Activated CD8-positive, alpha-beta T cell treated with anti-CD3 and anti-CD28 coated beads for 36 hours (primary cell): ENCODE measurements at regions not wholly inside any gene's neighbourhood (a gene's known extent, or its start where the extent isn't known, plus 50 kb on each side); places are given as distances from the start of the nearest gene placed in this dataset.

Experiments used
- ATAC-seq: fragments of 200-7000 bp; cut with Tn5 transposase; one replicate; pipeline ENCODE4 v1.10.0; 2021; ENCODE audit warnings: mild to moderate bottlenecking, moderate library complexity
- CTCF ChIA-PET: fragments of 350-600 bp; sonication (Branson Sonifier 250); formaldehyde crosslinking; loops from one replicate; lab custom pipeline; 2021; ENCODE audit warnings: antibody characterized with exemption; lab: Charles Lee
- POLR2A ChIA-PET: fragments of 350-600 bp; sonication (Branson Sonifier 250); formaldehyde crosslinking; loops from one replicate; lab custom pipeline; 2021; ENCODE audit warnings: antibody characterized with exemption; lab: Charles Lee
- DNase-seq: peaks from one replicate; pipeline ENCODE4 v3.0.0-alpha.2; 2020
- H3K27ac Mint-ChIP-seq: one replicate; pipeline ENCODE4 v1.8.0; 2021; ENCODE audit warnings: mild to moderate bottlenecking, mixed read lengths
- H3K27me3 Mint-ChIP-seq: one replicate; pipeline ENCODE4 v1.8.0; 2021; ENCODE audit warnings: mixed read lengths
- H3K36me3 Mint-ChIP-seq: one replicate; pipeline ENCODE4 v1.8.0; 2021; ENCODE audit warnings: low read depth, mixed read lengths
- H3K4me1 Mint-ChIP-seq: one replicate; pipeline ENCODE4 v1.8.0; 2021; ENCODE audit warnings: low read depth, mixed read lengths
- H3K4me3 Mint-ChIP-seq: one replicate; pipeline ENCODE4 v1.8.0; 2021; ENCODE audit warnings: mild to moderate bottlenecking, moderate library complexity, mixed read lengths
- H3K9me3 Mint-ChIP-seq: one replicate; pipeline ENCODE4 v1.8.0; 2021; ENCODE audit warnings: mixed read lengths
- CTCF ChIP-seq: fragments of 200-600 bp; IDR thresholded peaks from one replicate; pipeline ENCODE4 v1.8.0; 2022; ENCODE audit warnings: antibody characterized with exemption, mild to moderate bottlenecking
- intact Hi-C: fragments of 100-400 bp; cut with micrococcal nuclease; formaldehyde crosslinking; loops from one replicate; pipeline ENCODE4 v1.10.0; 2022

GRCh38 chr7:125773113-125773785 lies 843.6 kb upstream of the POT1 start:
- Mint-ChIP-seq H3K36me3 (no peaks in the 10 kb centered on the region), H3K4me3 (no peak overlapping the region), H3K27me3 (no peaks in the 10 kb centered on the region), H3K9me3 (peaks cover 3% of the 10 kb centered on the region), H3K4me1 (no peaks in the 10 kb centered on the region), H3K27ac (no peak overlapping the region)
- intact Hi-C loops = no loop called here
- no peak for TF ChIP-seq CTCF
- ATAC-seq = no peak
- ChIA-PET CTCF (no interaction called here), POLR2A (no interaction called here)
- no peak for DNase-seq

DNA sequence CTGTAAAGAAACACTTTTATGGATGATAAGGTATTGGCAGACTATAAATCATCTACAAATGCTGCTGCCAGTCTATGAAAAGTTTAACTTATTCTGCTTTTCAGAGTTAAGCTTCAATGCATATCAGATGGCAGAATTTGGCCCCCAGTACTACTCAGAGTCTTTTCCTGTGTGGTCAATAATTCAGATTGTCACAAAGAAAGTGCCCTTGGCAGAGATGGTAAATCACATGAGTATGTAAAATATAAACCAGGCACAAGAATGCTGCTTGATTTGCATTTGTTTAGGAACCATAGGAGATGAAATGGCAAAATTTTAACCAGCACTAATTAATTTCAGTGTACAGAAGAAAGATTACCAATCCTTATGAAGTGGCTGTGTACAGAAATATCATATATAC lies 818.3 kb upstream of the POT1 start:
- no peaks in the 10 kb centered on the region for H3K36me3 Mint-ChIP-seq
- H3K9me3 Mint-ChIP-seq = peaks cover 7% of the 10 kb centered on the region
- no peak overlapping the region for H3K4me3 Mint-ChIP-seq
- no peak for DNase-seq
- intact Hi-C loops = no loop called here
- no peak for TF ChIP-seq CTCF
- ATAC-seq = no peak
- H3K27me3 Mint-ChIP-seq = no peaks in the 10 kb centered on the region
- H3K4me1 Mint-ChIP-seq = no peaks in the 10 kb centered on the region
- CTCF ChIA-PET = no interaction called here
- H3K27ac Mint-ChIP-seq = no peak overlapping the region
- POLR2A ChIA-PET = no interaction called here

DNA sequence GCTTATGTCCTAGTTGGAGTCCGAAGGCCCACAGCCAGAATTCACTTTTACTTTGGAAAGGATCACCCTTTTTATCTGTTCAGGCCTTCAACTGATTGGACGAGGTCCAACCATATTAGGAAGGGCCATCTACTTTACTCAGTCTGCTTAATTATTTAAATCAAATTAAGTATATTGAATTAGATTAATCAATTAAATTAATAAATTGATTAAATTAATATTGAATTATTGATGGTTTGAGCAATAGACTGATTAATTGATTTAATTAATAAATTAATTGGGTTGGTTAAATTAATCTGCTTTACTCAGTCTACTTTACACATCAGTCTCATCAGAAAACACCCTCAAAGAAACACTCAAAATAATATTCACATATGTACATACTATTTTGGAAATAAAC lies 816.9 kb upstream of the POT1 start:
- Mint-ChIP-seq H3K4me3 (no peak overlapping the region), H3K9me3 (peaks cover 9% of the 10 kb centered on the region), H3K4me1 (no peaks in the 10 kb centered on the region), H3K36me3 (no peaks in the 10 kb centered on the region), H3K27ac (no peak overlapping the region), H3K27me3 (no peaks in the 10 kb centered on the region)
- no peak for TF ChIP-seq CTCF
- intact Hi-C loops = no loop called here
- ATAC-seq (no peak), DNase-seq (no peak)
- POLR2A ChIA-PET = no interaction called here
- CTCF ChIA-PET = no interaction called here

DNA sequence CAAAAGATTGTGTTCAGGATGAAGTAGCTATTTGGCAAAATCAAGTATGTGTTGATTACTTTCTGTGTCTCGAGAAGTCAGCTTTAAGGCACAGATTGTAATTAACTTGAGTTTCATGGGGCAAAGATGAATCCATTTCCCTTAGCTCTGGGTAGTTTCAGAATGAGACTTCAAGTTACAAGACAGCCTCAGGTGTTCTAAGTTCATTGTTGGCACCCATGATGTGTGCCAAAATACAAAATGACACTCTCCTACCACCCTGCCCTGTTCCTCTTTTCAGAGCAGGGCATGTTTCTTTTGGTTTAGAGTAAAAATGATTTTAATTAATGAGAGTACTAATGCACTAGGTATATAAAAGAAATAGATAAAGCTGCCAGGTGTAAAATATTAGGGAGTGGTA lies 797.6 kb upstream of the POT1 start:
- H3K36me3 Mint-ChIP-seq = no peaks in the 10 kb centered on the region
- no peak for DNase-seq
- no peak for ATAC-seq
- no peak for TF ChIP-seq CTCF
- no peak overlapping the region for H3K27ac Mint-ChIP-seq
- no peaks in the 10 kb centered on the region for H3K27me3 Mint-ChIP-seq
- ChIA-PET CTCF (no interaction called here), POLR2A (no interaction called here)
- intact Hi-C loops = no loop called here
- no peaks in the 10 kb centered on the region for H3K4me1 Mint-ChIP-seq
- H3K4me3 Mint-ChIP-seq = no peak overlapping the region
- peaks cover 1% of the 10 kb centered on the region for H3K9me3 Mint-ChIP-seq

GRCh38 chr7:125695626-125696025 lies 766.0 kb upstream of the POT1 start:
- Mint-ChIP-seq H3K27ac (no peak overlapping the region), H3K4me3 (no peak overlapping the region), H3K4me1 (no peaks in the 10 kb centered on the region), H3K9me3 (peaks cover 3% of the 10 kb centered on the region), H3K36me3 (no peaks in the 10 kb centered on the region), H3K27me3 (no peaks in the 10 kb centered on the region)
- no peak for DNase-seq
- no peak for TF ChIP-seq CTCF
- intact Hi-C loops = no loop called here
- CTCF ChIA-PET = no interaction called here
- ATAC-seq = no peak
- POLR2A ChIA-PET = no interaction called here
